NCI-H345 treated with DMSO at 0.1 percent for 48 hours (cell line): ENCODE measurements at regions not wholly inside any gene's neighbourhood (a gene's known extent, or its start where the extent isn't known, plus 50 kb on each side); places are given as distances from the start of the nearest gene placed in this dataset.
"Not testable (repeated sequence)": the region's sequence is repeated elsewhere in the genome, so short reads cannot be mapped to it uniquely, and the experiment has no call there.

Experiments
- DNase-seq: peaks from one replicate; lab custom pipeline; 2025; ENCODE audit not compliant: unreplicated experiment; lab: John Stamatoyannopoulos, UW

DNA sequence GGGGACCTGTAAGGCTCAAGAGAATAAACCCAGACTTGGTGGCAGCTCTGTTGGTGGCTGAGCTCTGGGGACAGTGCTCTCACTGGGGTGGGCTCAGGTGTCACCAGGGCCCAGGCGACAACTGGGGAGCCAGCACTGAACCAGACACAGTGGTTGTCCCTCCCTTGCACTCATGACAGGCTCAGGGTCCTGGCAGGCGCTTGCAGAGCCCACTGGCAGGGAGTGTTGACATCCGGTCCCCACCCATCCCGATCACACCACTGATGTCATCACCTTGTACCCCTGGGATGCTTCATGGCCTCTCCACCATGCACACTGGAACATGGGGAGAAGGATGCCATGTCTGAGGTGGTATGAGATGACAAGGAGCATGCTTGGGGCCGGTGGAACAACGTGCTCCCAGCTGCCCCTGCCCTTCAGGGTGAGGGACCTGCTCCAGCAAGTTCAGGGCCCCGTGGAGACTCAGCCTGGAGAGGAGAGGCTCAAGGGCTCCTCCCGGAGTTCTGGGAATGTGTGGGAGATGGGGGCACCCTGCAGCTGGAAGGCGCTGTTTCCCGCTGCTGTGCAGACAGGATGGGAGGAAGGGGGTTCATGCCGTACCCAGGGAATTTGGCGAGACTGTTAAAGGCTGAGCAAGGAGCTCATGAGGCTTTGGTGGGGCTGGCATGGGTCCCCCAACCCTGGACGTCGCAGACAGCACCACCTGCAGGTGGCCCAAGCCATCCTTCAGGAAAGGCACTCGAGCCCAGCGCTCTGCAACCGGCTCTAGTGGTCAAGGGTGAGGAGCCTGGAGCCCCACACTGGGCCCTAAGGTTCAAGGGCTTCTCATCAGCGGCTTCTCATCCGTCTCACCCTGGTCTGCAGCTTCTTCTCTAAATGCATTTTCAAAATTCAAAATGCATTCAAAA is 141.1 kb upstream of the ZNF469 start:
- DNase-seq: not testable (repeated sequence)

GRCh38 chr16:88242312-88243295 is 140.2 kb upstream of the ZNF469 start:
- not testable (repeated sequence) for DNase-seq

DNA sequence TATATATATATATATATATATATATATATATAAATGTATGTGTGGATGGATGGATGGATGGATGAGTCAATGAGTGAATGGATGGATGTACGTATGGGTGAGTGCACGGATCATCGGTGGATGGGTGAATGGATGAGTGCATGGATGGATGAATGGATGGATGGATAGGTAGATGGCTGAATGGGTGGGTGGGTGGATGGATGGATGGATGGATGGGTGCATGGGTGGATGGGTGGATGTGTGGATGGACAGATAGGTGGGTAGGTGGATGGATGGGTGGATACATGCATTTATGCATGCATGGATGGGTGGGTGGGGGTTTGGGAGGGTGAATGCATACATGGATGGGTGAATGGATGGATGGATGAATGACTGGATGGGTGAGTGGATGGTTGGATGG is 138.8 kb upstream of the ZNF469 start:
- not testable (repeated sequence) for DNase-seq

DNA sequence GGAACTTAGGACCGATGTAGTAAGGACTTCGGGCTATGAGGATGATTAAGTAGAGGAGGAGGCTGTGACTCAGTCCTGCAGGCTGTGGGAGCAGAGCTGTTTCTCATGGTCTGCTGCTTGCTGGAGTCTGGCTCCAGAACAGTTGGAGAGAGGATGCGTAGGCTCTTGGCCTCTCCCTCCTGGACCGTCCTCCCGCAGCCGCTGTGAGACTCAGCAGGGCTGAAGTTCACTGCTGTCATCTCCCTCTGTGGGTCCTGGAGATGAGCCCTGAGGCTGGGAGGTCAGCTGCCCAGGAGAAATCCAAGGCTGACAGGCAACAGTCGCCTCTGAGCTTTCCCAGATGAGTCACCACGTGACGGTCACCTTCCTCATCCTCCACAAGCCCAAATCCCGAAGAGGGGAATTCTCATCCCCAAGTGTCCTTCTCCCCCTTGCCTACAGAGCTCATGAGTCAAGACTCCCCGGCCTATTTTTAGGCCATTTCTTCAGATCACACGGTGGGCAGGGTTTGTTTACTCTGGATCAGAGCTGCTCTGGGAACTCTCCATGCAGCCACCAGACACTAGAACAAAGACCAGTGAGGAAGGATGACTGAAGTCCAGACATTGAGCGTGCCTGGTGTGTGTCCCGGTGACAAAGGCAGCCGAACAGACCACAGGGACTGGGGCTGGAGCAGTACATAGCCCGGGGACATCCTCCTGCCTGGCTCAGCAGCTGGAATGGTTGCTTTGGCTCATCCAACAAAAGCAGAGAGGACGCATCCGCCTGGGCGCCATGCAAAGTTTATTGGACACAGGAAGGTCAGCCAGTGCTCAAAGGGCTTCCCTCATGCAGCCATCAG is 137.3 kb upstream of the ZNF469 start:
- DNase-seq: not testable (repeated sequence)

- not testable (repeated sequence) for DNase-seq
These were observed 135.7 kb upstream of the ZNF469 start for GRCh38 chr16:88246955-88247582.

- DNase-seq: not testable (repeated sequence)
These were observed 135.2 kb upstream of the ZNF469 start for GRCh38 chr16:88247583-88247966.

DNA sequence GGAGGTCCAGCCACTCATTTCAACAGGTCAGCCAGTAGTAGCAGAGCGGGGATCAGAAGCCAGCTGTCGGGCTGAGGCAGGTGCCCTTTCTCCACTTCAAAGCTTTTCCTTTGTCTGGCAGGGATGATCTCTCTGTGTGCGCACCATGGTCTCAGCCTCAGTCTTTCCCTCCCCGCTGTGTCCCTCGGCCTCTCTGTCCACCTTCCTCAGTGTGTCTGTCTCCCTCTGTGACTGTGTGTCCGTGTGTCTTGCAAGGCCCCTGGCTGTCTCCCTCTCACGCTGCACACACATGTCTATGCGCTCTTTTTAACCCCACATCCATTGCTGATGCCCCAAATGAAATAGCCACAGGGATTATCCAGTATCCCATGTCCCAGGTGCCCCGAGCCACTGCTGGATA is 134.0 kb upstream of the ZNF469 start:
- DNase-seq: not testable (repeated sequence)

DNA sequence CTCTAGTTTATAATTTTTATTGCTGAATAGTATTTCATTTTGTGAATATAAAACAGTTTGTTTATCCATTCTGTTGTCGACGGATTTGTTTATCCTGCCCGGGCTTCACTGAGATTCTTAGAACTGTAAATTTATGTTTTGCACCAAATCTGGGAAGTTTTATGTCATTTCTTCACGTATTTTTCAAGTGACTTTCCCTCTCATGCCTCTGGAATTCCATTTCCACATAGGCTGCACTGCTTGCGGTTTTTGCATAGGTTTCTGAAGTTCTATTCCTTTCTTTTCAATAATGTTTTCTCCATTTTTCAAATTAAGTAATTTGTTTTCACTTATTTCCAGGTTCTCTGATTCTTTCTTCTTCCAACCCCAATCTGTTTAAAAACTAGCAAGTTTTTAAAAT is 132.4 kb upstream of the ZNF469 start:
- not testable (repeated sequence) for DNase-seq

- DNase-seq: not testable (repeated sequence)
These were observed 130.5 kb upstream of the ZNF469 start for GRCh38 chr16:88252057-88252794.

GRCh38 chr16:88258141-88258540 is 124.6 kb upstream of the ZNF469 start:
- not testable (repeated sequence) for DNase-seq

- DNase-seq: not testable (repeated sequence)
These were observed 123.8 kb upstream of the ZNF469 start for GRCh38 chr16:88258764-88259525.

GRCh38 chr16:88259538-88259937 is 123.2 kb upstream of the ZNF469 start:
- not testable (repeated sequence) for DNase-seq

- not testable (repeated sequence) for DNase-seq
These were observed 122.6 kb upstream of the ZNF469 start for GRCh38 chr16:88260146-88260545.

GRCh38 chr16:88260881-88261665 is 121.7 kb upstream of the ZNF469 start:
- DNase-seq: not testable (repeated sequence)

- not testable (repeated sequence) for DNase-seq
These were observed 120.7 kb upstream of the ZNF469 start for GRCh38 chr16:88261814-88262605.

- not testable (repeated sequence) for DNase-seq
These were observed 119.7 kb upstream of the ZNF469 start for GRCh38 chr16:88262858-88263563.
